Islet of Langerhans (tissue), 1 donor: ENCODE measurements at regions not wholly inside any gene's neighbourhood (a gene's known extent, or its start where the extent isn't known, plus 50 kb on each side); places are given as distances from the start of the nearest gene placed in this dataset.
A peak's percentile ranks its signal among the peaks of the same experiment; 100 is the strongest.
"Not testable (repeated sequence)": the region's sequence is repeated elsewhere in the genome, so short reads cannot be mapped to it uniquely, and the experiment has no call there.

ENCODE experiments used
- FAIRE-seq: peaks from one replicate; lab custom pipeline; 2011; peaks lifted over from hg19 to GRCh38; lab: Jason Lieb, UNC

DNA sequence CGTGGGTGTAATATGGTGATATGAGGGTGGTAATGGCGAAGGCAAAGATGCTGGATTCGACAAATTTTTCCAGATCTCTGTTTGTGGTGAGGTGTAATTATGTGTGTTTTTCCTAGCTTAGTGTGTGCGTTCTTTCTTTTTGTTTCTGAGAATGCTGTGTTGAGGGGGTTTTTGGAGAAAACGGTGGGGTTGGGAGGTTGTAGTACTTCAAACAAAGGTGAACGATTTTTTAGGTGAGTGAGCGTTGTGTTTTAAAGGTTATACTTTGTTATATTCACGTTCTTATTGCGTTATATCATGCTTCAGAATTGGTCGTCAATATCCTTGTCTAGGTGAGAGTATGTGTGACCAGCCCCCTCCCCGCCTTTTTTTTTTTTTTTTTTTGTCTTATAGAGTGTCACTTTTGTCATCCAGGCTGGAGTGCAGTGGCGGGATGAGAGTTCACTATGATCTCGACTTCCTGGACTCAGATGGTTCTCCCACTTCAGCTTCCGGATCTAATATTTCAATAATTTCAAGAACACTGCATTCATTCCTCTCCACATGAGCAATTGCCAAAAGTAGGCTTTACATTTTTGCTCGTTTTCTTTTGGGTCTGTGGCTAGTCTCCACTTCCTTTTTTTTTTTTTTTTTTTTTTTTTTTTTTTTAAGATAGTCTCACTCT, 82.2 kb upstream of the RNU2-1 start:
- peak; percentile 93 for FAIRE-seq

DNA sequence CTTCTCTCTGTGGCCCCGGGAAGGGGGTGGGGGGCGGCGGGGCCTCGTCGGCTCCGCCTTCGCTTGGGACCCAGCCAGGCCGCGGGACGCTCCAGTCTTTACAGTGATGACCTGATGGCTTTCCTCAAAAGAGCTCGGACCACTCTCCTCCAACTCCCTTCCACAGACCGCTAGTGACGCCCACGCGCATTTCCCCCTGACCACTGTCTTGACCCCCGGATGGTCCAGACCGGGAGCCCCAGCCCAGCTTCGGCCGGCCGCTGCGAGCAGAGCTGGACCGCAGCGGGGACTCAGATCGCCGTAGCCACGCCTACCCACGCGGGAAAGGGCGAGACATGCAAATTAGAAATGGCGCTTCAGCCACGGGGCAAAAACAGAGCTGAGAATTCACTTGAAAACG, 81.6 kb upstream of the RNU2-1 start:
- no peak for FAIRE-seq

DNA sequence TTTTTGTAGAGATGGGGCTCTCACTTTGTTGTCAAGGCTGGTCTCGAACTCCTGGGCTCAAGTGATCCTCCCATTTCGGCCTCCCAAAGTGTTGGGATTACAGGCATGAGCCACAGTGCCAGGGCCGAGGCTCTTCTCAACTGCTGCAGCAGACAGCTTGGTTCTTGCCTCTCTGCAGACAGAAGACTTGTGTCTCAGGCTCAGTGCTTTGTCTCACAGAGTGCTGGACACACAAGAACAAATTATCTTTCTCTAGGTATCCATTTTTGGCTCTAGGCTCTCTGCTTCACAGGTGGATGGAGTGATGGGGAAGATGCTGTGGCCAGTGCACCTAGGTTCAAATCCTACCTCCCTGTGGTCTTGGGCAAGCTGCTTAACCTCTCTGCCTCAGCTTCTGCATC, 80.8 kb upstream of the RNU2-1 start:
- FAIRE-seq, result no peak

DNA sequence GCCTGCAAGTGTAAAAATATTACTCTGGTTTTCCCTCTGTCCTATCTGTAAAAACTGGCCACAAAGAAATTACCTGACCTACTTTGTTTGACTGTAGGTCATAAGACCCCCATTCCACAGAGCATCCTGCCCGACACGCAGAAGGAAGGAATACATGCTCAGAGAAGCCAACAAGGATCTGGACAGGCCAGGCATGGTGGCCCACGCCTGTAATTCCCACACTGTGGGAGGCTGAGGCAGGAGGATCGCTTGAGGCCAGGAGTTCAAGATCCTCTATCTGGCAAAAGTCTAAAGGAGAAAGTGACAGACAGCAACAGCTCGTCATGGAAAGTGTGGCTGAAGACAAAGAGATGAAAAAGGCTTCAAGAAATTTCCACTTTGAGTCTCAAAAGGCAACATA, 78.2 kb upstream of the RNU2-1 start:
- FAIRE-seq, result no peak

DNA sequence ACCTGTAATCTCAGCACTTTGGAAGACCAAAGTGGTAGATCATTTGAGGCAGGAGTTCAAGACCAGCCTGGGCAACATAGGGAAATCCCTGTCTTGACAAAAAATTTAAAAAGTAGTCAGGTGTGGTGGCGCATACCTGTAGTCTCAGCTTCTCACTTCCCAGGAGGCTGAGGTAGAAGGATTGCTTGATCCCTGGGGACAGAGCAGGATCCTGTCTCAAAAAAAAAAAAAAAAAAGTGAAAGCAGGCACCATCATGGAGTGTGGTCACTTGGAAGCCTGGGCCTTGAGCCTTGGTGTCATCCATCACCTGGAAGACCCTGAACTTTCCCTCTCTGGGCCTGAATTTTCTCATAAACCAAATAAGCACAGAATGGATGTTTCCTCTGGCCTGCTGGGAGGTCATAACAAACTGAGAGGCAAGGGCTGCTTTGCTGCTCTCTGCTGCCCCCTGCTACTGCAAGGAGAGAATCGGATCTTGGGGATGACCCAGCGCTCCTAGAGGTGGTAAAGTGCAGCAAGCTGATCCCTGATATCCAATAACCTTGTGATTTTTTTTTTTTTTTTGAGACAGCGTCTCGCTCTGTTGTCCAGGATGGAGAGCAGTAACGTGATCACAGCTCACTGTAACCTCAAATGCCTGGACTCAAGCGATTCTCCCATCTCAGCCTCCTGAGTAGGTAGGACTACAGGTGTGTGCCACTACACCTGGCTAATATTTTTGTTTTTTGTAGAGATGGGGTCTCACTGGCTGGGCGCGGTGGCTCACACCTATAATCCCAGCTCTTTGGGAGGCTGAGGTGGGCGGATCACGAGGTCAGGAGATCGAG, 75.9 kb upstream of the RNU2-1 start:
- no peak for FAIRE-seq

DNA sequence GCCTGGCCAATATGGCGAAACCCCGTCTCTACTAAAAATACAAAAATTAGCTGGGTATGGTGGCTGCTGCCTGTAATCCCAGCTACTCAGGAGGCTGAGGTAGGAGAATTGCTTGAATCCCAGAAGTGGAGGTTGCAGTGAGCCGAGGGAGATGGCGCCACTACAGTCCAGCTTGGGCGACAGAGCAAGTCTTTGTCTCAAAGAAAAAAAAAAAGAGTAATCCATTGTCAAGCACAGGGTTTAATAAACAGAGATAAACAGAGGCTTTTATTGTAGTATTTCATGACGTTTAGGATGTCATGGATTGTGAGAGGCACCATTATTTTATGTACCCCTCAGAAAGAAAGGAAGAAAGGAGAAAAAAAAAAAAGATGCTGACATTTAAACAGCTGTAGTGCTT, 75.2 kb upstream of the RNU2-1 start:
- no peak for FAIRE-seq

DNA sequence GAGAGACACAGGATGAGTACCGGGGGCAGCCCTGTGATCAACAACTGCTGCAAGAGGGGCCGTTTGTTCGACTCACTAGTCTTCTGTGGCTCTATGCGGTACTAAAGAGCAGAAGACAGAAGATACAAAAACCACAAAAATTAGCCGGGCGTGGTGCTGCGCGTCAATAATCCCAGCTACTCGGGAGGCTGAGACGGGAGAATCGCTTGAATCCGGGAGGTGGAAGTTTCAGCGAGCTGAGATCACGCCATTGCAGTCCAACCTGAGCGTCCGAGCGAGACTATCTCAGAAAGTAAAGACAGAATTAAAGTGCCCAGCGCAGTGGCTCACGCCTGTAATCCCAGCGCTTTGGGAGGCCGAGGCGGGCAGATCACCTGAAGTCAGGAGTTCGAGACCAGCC, 71.0 kb upstream of the RNU2-1 start:
- not testable (repeated sequence) for FAIRE-seq

DNA sequence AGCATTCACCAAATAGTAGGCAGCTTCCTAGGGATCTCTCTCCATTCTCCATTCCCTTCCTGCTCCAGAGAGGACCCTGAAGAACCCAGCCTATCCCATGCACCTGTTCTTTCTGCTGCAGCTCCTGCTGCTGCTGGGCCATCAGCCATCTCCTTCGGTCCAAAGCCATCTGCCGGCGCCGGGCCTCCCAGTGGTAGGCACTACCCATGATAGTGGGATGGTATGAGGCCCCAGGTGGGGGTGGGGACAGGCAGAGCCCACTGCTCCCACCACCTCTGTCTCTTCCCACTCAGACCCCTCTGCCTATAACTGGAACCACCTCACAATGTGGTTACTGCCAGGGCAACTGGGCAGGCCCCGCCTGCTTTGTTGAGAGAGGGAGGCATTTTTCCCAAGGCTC, 69.3 kb upstream of the RNU2-1 start:
- not testable (repeated sequence) for FAIRE-seq

DNA sequence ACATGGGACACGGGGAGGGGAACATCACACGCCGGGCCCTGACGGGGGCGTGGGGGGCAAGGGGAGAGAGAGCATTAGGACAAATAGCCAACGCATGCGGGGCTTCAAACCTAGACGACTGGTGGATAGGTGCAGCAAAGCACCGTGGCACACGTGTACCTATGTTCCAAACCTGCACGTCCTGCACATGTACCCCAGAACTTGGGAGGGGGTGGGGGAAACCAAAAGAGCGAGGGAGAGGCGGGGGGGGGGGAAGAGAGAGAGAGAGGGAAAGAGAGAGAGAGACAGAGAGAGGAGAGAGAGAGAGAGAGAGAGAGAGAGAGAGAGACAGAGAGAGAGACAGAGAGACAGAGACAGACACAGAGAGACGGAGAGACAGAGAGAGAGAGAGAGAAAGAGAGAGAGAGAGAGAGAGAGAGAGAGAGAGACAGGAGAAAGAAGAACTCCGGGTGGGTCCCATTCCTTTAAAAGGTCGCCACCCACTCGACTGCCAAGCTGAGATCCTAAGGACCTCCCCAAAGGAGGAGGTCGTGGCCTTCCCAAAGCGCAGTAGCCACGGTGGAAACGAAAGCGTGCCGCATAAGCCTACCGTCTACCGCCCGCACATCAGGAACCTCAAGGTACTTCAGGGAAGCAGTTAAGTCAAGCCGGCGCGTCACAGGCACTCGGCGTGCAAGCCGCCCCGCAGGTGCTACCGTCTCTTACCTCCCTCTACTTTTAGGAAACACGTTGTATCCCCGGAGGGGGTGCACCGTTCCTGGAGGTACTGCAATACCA, 65.7 kb upstream of the RNU2-1 start:
- FAIRE-seq, result not testable (repeated sequence)

DNA sequence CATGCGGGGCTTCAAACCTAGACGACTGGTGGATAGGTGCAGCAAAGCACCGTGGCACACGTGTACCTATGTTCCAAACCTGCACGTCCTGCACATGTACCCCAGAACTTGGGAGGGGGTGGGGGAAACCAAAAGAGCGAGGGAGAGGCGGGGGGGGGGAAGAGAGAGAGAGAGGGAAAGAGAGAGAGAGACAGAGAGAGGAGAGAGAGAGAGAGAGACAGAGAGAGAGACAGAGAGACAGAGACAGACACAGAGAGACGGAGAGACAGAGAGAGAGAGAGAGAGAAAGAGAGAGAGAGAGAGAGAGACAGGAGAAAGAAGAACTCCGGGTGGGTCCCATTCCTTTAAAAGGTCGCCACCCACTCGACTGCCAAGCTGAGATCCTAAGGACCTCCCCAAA, 55.9 kb upstream of the RNU2-1 start:
- not testable (repeated sequence) for FAIRE-seq

DNA sequence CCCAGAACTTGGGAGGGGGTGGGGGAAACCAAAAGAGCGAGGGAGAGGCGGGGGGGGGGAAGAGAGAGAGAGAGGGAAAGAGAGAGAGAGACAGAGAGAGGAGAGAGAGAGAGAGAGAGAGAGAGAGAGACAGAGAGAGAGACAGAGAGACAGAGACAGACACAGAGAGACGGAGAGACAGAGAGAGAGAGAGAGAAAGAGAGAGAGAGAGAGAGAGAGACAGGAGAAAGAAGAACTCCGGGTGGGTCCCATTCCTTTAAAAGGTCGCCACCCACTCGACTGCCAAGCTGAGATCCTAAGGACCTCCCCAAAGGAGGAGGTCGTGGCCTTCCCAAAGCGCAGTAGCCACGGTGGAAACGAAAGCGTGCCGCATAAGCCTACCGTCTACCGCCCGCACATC, 49.8 kb upstream of the RNU2-1 start:
- not testable (repeated sequence) for FAIRE-seq
